ENCODE measurements at regions not wholly inside any gene's neighbourhood (a gene's known extent, or its start where the extent isn't known, plus 50 kb on each side); places are given as distances from the start of the nearest gene placed in this dataset.

DNA sequence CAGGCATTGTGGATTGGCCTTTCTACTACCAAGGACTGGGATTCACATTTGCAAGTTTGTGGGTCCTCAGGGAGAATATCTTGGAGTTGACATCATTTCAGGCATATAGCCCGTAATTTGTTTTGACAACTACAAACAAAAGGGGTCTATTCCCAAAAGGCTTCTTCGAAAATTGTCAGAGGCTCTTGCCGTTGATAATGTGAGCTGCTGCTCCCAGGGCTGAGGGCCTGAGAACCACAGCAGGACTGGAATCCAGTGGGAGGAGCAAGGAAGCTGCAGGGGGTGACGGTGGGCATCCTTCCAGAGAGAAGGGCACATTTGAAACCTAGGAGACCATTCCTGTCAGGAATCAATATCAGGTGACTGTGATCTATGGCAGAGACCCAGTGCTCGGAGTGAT lies 761.6 kb upstream of the RBFOX1 start:
- no peak for DNase-seq

DNA sequence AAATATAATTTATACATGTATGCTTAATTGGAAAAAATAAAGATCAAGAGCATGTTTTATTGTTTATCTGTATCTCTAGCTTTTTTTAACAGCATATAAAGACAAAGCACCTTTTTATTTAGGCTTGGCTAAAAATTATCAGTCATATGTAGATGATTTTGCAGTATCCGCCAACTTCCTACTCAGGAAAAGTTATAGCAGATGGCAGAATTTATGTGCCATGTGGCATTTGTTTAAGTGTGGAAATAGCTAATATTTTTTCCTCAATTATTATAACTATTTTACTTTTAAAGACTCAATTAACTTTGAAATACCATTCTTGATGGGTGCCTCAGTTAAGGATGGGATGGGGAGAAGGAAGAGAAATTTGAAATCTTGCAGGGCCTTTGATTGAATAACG lies 762.1 kb upstream of the RBFOX1 start:
- no peak for DNase-seq

DNA sequence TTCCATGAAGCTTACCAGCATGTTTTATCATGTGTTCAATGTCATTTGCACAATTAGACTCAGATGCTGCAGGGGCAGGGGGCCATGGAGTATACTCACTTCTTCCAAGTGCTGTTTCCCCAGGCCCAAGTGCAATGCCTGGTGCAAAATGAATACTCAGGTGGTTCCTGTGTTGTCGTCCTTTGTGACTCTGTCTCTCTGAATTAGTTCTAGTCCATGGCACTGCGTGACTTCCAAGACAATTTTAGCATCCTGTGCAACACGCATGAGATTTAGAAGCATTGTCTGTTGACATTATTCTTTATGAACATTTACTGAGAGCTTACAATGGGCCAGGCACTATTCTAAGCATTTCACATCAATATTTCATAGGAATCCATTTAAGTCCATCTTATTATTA lies 769.7 kb upstream of the RBFOX1 start:
- no peak for DNase-seq

DNA sequence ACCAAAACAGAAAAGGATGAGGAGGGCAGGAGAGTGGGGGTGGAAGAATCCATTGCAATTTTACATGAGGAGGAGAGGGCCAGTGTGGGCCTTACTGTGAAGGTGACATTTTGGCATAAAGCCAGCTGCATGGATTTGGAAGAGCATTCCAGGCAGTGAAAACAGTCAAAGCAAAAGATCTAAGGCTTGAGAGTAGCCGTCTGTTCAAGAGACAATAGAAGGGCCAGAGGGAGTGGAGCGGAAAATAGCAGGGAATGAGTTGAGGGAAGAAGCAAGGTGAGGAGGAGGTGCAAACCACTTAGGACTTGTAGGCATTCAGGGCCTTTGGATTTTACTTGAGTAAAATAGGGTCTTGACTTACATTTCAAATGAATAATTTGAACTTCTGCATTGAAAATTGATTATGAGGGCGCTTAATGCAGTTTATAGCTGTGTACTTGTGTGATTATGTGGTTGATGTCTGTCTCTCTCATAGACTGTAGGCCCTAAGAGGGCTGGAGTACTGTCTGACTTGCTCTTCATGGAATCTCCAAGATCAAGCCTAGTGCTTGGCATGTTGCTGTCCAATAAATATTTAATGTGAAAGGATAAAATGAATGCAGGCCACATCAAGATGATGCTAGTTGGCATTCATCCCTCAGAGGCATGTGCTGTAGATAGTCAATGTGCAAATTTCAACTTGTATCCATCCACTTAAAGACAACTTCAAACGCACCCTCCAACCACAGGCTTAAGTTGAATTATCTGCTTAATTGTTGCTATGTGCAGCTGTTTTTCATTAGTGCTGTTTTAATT lies 772.1 kb upstream of the RBFOX1 start:
- DNase-seq: no peak

DNA sequence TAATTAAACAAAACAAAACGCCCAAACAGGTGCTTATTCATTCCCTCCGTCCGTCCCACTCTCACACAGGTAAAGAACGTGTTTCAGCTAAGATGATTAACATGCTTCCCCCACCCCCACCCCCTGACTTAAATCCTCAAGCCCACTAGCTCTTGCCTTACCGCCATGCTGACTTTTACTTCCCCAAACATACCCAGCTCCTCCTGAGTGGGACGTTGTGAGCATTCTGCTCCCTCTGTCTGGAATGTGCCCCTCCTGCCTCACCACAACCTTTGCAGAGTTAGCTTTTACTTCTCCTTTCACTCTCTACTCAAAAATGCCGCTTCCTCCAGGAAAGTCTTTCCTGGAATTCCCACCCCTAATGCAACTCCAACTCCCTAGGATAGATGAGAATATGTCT lies 774.0 kb upstream of the RBFOX1 start:
- no peak for DNase-seq

DNA sequence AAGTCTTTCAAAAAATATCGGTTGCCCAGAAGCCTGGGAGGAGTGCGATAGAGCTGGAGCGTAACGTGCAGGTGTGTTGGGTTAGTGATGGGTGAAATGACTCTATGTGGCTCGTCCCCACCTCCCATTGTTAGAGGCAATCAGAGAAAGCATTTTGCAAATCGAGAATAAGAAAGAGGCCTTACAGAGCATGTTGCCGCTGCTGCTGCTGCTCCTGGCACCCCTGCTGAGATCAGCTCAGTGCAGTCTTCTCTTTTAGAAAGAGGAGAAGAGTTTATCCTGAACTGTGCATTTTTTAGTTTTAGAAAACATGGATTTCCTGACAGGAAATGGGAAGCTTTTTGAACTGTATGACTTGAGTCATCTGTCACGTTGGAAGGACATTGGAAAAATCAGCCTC lies 774.5 kb upstream of the RBFOX1 start:
- no peak for DNase-seq

DNA sequence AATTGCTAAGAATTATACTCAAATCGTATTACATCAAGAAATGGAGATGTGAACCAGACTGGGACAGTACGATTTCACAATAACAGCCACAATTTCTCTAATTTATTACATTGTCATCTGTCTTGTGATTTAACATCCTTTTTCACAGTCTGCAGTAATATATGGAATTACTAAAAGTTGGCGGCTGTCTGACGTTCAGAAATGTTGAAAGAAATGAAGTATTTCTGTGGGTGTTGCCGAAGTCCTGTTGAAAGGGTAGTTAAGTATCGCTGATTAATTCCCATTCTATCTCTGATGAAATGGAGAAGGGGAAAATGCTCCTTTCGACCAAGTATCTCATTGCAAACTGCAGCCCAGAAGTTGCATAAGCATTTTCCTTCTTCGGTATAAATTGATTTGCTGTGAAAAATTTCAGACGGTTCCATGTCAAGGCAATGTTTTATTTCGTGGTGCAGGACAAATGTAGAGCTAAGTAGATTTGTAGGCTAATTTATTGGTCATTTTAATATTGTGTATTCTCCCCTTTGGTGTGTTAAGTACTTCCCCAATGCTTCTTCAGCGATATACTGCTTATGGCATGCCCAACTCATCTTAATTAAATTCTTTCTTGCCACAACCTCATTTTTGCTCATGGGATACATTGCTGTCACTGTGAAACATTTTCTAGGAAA lies 775.2 kb upstream of the RBFOX1 start:
- no peak for DNase-seq

DNA sequence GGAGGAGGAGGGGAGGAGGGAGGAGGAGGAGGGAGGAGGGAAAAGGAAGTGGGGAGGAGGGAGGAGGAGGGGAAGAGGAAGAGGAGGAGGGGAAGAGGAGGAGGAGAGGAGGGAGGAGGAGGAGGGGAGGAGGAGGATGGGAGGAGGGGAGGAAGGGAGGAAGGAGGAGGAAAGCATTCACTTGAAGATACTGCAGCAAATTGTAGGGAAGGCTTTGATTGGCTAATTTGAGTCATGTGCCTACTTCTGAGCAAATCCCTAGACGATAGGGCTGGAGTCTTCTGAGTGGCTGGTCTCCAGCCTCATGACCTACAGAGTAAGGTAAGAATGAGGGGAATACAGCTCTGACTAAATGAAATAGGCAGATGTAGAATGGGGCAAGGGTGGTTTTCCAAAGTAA lies 783.2 kb upstream of the RBFOX1 start:
- DNase-seq: no peak

DNA sequence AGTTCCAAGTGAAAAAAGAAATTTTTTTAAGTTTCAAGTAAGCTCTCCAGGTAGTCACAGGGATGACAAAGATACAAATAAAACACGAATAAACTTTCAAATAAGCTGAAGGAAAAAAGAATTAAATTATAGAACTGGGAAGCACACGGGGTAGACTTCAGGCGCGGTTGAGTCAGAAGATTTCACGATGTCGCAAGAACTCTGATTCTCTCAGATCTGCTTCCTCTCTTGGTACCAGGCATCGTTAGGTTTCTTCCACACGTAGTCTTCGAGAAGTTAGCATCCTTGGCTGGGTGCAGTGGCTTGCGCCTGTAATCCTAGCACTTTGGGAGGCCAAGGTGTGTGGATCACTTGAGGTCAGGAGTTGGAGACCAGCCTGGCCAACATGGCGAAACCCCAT lies 784.1 kb upstream of the RBFOX1 start:
- DNase-seq: no peak

DNA sequence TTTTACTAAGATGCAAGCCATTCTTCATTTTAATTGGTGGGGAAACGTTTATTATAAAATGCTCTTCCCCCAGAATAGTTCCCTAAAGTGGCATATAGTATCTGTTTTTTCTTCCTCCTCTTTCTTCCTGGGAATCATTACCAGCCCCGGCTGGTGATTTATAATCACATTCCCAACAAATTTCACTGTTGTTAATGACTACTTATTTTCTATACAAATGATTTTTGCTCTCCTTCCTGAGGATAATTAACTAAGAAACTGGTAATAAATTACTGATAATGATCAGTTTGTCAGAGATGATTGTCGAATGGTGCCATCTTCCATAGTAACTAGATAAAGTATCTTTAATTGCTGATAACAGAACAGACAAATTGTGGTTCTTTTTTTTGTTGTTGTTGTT lies 785.5 kb upstream of the RBFOX1 start:
- DNase-seq: no peak

DNA sequence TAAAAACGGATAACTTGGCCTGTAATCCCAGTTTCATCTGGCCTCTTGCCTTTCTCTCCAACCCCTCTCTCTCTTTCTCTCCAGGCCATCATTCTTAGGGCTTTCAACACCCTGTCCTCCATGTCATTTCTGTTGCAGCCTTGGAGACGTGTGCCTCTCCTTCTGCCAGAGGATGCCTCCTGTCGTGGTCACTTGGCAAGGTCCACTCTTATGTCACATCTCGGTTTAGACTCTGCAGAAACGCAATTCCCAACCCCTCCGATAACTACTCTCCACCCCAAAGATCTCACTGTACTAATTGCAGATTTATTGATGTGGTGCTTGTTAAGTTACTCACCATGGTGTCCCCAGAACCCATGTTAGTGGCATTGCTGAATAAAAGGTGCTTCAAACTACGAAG lies 787.3 kb upstream of the RBFOX1 start:
- DNase-seq: no peak

DNA sequence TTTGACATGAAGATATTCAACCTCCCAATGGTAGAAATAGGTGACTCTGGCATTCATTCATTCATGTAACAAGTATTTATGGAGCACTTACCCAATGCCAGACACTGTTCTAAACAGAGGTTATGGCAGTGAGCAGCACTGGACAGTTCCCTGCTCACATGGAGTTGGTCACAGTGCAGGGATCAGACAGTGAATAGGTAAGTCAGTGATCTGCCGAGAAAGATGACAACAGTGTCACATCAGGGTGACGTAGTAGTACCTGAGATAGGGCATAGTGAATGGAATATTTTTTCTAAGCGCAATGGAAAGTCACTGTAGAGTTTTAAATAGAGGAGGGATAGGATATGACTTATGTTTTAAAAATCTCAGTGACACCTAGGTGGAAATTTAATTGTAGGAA lies 791.4 kb upstream of the RBFOX1 start:
- DNase-seq: no peak

DNA sequence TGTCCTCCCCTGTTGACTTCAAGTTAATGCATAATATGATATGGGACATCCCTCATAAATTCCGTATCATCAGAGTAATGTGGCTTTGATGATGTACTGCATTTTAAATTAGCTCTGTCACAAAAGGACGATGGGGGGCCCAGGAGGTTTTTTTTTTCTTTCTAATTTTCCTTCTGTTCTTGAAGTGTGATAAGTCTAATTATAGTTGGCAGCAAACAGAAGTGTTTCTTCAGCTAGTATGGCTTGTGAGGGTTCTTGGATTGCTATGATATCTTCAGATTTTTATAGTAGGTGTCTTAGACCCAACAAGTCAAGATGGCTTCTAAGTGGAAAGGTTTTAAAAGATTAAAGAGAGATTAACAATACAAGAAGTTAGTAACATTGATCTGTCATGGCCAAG lies 796.2 kb upstream of the RBFOX1 start:
- no peak for DNase-seq

DNA sequence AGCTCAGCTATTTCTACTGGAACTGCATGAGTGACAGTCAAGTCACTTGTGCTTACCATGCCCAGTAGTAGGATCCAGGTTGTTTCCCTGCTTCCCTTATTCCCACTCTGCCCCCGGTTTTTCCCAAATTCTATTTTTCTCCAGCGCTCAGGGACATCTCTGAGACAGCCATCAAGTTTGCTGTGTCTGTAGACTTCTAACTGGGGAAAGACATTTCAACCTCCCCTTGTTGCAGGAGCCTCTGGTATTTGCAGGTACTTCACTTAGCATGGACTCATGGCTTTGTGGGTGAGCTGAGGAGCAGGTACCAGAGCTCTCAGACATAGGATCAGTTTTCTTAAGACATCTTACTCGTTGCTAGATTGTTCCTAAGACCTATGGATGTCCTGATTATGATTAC lies 801.6 kb upstream of the RBFOX1 start:
- DNase-seq: no peak

DNA sequence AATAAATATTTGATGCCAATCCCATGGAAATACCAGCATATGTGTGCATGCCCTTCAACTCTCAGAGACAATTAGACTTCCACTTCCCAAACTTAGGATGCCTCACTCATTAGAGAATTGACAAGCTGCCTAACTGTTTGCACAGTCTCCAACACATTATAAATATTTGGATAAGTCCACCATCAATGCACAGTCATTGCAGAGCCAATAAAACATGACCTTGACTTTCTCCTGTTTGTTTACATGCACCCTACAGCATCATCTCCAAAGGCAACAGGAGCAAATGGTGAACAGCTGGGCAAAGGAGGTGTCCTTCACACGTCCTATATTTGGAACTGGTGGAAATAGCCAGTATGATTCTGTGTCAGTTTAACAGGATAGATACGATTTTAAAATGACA lies 804.4 kb upstream of the RBFOX1 start:
- DNase-seq: no peak

DNA sequence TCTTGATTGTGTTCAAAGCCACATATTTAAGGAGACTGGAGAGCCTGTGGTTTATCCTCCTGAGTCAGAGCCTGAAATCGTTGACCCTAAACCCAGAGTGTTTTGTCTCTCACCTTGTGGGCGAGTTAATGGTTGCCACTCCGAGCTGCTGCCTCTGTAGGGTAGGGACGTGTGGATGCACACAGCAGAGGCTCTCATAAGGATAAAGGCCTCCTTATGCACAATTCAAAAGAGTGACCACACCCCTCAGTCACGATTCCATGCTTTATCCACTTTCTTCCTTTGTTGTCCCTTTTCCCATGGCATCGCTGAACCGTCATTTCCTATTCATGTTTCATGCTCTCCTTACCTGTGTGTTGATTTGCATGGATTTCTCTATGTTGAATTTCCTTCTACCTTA lies 805.0 kb upstream of the RBFOX1 start:
- no peak for DNase-seq

DNA sequence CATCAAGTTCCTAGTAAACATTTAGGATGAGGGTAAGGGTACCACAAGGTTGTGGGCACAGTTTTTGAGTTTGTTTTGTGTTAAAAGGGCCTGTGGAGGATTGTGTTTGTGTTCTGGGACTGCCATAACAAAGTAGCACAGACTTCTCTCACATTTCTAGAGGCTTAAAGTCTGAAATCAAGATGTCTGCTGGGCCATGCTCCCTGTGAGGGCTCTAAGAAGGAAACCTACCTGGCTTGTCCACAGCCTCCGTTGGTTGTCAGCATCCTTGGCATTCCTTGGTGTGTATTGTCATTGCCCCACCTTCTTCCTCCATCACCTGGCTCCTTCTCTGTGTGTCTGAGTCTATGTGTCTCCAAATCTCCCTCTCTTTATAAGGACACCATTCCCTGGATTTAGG lies 808.1 kb upstream of the RBFOX1 start:
- DNase-seq: no peak

DNA sequence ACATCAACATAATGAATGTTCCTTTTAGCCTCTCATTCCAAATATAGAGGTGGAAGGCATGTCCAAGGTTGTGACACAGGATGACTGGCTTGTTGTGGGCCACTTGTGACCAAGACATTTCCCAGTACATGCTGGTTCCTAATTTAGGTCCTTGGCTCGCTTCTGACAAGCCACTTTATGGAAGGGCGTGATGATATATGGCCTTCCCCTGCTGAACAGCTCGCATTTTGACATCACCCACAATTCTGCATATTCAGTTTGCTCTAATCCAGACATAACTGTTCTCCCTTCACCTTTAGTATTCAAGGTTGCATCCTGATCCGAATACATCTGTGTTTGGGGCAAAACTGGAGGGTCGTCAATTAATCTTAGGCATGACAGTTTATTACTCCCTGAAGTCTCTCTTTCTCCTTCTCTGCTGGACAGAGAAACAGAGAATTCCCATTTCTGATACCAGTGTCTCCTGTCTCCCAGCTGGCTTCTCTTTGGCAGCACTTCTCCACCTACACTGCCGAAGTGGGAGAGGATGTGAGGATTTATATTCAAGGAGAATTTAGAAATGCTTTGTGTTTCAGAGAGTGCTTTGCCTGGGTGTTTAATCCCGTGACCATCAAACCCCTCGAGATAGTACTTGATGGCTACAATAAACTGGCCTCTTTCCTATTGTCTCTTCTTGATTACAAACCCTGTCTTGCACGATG lies 815.5 kb upstream of the RBFOX1 start:
- DNase-seq: no peak

DNA sequence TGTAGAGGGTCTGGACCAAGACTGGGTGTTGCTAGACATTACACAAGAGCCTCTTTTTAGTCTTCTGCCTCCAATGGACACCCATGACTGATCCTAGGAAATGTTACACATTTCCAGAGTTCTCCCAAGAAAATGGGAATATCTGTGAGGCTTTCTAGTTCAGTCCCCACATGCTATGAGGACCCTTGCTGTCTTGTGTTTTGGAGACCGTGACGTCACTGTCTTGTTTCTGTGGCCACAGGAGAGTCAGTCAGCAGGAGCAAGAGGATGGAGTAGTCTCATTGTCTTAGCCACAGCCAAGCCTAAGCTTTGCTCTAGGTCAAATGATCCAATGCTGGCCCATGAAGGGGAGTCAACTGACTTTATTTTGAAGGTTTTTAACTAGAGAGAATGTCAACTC lies 820.1 kb upstream of the RBFOX1 start:
- DNase-seq: no peak

DNA sequence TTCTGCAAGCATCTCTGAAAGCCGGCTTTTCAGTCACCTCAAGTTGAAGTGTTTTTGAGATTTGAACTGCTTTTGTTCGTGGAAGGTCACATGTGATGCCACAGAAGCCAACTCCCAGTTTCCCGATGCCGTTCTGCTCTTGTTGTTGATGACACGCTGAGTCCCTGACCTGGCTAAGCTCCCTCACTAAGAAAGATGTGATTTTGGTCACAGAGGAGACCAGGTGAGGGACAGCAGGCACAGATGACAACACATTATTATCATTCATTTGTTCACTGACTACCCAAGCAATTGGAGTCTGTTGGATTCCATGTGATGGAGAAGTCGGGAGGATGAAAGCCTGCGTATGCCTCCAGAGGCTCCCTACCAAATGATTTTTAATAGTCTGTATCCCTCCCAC lies 822.4 kb upstream of the RBFOX1 start:
- no peak for DNase-seq

DNA sequence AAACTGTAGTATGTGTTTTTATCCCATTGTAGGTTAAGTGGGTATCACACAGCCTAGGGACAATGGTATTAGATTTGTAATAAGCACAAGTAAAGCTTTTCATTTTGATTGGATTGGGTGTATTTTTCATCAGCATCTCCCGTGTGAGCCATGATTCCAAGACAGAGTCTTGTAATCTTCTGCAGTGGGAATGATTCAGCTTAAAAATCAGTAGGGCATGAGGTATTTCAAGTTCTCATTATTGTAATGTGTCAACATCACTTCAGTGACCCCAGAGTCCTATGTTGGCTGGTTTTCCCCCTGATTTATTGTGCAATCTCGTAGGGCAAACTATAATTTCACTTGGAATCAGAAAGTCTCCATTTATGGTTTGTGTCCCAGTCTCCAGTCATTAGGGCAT lies 833.2 kb upstream of the RBFOX1 start:
- DNase-seq: no peak

DNA sequence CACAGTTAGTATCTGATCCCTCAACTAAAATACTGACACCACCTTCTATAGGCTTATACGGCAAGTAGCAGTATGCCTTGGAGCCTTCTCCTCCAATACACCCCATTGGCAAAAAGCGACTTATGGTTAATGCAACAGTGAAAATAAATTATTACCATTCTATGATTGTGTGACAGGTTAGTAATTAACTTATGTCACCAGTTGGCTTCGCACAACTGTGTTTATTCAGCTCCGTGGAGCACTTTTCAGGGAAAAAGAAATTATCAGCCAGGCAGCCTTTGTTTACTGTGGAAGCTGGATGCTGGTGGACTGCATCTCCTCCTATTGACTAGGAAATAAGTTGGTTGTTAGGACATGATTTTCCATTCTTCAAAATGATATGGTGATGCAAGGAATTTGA lies 833.8 kb upstream of the RBFOX1 start:
- no peak for DNase-seq

DNA sequence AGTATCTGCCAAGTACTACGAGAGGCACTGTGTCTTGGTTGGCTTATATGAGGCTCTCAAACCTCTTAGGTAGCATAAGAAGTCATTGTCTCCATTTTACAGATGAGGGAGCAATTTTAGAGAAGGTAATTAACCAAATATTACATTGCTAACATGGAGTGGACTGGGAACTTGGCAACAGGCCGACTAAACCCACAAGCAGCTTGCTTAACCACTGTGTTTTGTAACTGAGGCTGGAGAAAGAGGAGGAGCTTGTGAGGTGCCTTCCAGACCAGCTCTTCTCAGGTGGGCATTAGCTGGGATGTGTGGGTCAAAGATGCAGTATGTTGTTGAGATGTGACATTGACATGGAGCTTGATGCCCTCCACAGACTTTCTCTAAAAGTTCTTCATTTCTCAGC lies 835.6 kb upstream of the RBFOX1 start:
- no peak for DNase-seq
